ENCODE measurements at regions not wholly inside any gene's neighbourhood (a gene's known extent, or its start where the extent isn't known, plus 50 kb on each side); places are given as distances from the start of the nearest gene placed in this dataset.
"Not testable (repeated sequence)": the region's sequence is repeated elsewhere in the genome, so short reads cannot be mapped to it uniquely, and the experiment has no call there.

DNA sequence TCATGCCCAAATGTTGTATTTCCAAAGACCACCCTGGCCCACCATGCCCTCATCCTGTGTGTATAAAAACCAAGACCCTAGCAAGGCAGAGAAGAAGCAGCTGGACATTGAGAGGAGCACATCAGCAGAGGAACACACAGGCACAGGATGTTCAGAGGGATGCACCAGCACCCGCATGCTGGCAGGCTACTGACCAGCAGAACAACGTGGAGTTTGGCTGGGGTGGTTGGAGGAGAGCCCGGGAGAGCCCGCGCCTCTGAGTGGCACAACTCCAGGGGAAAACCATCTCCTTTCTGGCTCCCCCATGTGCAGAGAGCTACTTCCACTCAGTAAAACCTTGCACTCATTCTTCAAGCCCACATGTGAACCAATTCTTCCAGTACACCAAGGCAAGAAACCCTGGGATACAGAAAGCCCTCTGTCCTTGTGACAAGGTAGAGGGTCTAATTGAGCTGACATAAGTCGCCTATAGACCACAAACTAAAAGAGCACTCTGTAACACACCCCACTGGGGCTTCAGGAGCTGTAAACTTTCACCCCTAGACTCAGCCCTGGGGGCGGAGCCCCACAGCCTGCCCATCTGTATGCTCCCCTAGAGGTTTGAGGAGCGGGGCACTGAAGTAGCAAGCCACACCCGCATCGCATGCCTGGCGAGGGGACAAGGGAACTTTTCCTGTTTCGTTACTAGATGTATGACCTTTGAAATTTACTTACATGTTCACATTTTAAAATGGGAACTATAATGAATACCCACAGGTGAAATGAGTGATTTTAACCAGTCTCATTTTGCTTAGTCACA, 831.5 kb upstream of the CITED2 start:
- no peaks in the 10 kb centered on the region for H3K36me3 Mint-ChIP-seq (ENCODE audit: low read depth)
- DNase-seq (no peak), ATAC-seq (no peak)
- POLR2A ChIA-PET, result no interaction called here
- CTCF ChIA-PET, result no interaction called here
- no peaks in the 10 kb centered on the region for H3K4me1 Mint-ChIP-seq (ENCODE audit: low read depth)
- no peaks in the 10 kb centered on the region for H3K9me3 Mint-ChIP-seq (ENCODE audit: insufficient read depth)
- no peak overlapping the region for H3K27ac Mint-ChIP-seq
- H3K4me3 Mint-ChIP-seq, result no peak overlapping the region
- H3K27me3 Mint-ChIP-seq (ENCODE audit: low read depth), result no peaks in the 10 kb centered on the region

GRCh38 chr6:140204154-140204553, 829.7 kb upstream of the CITED2 start:
- no peak overlapping the region for H3K4me3 Mint-ChIP-seq
- H3K36me3 Mint-ChIP-seq (ENCODE audit: low read depth), result no peaks in the 10 kb centered on the region
- H3K27ac Mint-ChIP-seq, result no peak overlapping the region
- CTCF ChIA-PET, result no interaction called here
- H3K4me1 Mint-ChIP-seq (ENCODE audit: low read depth), result no peaks in the 10 kb centered on the region
- ATAC-seq (no peak), DNase-seq (no peak)
- POLR2A ChIA-PET, result no interaction called here
- no peaks in the 10 kb centered on the region for H3K9me3 Mint-ChIP-seq (ENCODE audit: insufficient read depth)
- H3K27me3 Mint-ChIP-seq (ENCODE audit: low read depth), result no peaks in the 10 kb centered on the region

DNA sequence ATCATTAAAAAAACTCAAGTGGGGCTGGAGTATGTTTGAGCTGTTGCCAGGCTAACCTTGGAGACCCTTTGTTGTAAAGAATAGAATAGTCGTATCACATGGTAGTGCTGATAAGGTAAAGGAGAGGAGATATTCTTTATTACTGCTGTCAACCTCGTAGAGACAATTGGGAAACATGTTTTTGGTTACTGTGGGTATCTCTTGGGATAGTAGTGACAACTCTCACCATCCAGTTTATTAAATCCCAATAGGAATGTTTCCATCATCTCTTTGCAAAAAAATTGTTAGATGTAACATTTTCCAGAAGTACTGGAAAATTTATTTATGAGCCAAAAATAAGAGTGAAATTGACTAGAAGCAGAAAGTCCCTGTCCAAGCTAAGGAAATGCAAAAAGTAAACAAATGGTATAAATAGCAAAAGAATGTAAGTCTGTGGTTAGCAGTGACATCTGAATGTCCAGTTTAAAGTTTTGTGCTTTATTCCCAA, 829.3 kb upstream of the CITED2 start:
- DNase-seq, result no peak
- ATAC-seq, result no peak
- no peak overlapping the region for H3K4me3 Mint-ChIP-seq
- H3K36me3 Mint-ChIP-seq (ENCODE audit: low read depth), result no peaks in the 10 kb centered on the region
- H3K4me1 Mint-ChIP-seq (ENCODE audit: low read depth), result no peaks in the 10 kb centered on the region
- H3K27me3 Mint-ChIP-seq (ENCODE audit: low read depth), result no peaks in the 10 kb centered on the region
- POLR2A ChIA-PET, result no interaction called here
- no peak overlapping the region for H3K27ac Mint-ChIP-seq
- no peaks in the 10 kb centered on the region for H3K9me3 Mint-ChIP-seq (ENCODE audit: insufficient read depth)
- CTCF ChIA-PET, result no interaction called here

DNA sequence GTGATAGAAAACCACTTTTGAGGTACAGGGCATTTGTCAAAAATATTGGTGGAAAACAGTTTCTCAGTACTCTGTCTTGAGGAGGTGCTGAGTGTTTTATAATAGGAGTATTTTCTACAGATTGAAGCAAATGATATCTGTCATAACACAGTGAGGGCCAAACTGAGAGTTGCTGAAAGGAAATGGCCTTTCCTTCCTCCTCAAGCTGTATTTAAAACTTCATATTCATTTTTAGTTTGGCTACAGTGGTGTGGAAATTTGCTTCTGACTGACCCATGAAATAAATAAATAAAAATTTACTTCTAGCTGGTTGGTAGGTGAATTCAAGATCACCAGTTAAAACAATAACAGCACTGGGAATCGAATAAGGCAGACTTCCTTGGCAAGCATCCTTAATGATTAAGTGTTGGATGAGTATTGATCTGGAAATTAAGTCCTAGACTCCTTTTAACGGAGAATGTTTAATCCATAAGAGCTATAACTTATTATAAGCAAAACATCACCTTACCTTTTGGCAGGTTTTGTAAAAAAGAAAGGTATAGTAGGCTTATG, 828.6 kb upstream of the CITED2 start:
- ChIA-PET CTCF (no interaction called here), POLR2A (no interaction called here)
- DNase-seq (no peak), ATAC-seq (no peak)
- Mint-ChIP-seq H3K9me3 (ENCODE audit: insufficient read depth) (no peaks in the 10 kb centered on the region), H3K4me3 (no peak overlapping the region), H3K27me3 (ENCODE audit: low read depth) (no peaks in the 10 kb centered on the region), H3K27ac (no peak overlapping the region), H3K36me3 (ENCODE audit: low read depth) (no peaks in the 10 kb centered on the region), H3K4me1 (ENCODE audit: low read depth) (no peaks in the 10 kb centered on the region)

GRCh38 chr6:140201787-140202458, 827.5 kb upstream of the CITED2 start:
- Mint-ChIP-seq H3K9me3 (ENCODE audit: insufficient read depth) (no peaks in the 10 kb centered on the region), H3K4me1 (ENCODE audit: low read depth) (no peaks in the 10 kb centered on the region), H3K27ac (no peak overlapping the region), H3K4me3 (no peak overlapping the region), H3K36me3 (ENCODE audit: low read depth) (no peaks in the 10 kb centered on the region), H3K27me3 (ENCODE audit: low read depth) (no peaks in the 10 kb centered on the region)
- ATAC-seq, result no peak
- no peak for DNase-seq
- CTCF ChIA-PET, result no interaction called here
- POLR2A ChIA-PET, result no interaction called here

DNA sequence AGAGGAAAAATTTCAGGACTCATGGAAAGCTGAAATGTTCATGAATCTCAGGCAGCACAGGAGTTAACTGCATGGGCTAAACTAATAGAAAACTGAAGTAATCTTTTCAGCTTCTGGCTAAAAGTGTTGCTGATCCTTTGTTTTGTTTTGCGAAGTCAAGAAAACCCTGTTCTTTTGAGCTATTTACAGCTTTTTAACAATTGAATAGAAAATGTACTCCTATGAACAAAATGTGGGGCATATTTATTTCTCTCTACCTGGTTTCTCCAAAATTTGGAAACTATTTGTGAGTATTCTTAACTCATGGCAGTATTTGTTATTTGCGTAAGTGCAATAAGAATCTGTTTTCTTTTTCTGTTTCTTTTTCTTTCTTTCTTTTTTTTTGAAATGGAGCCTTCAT, 818.8 kb upstream of the CITED2 start:
- H3K4me3 Mint-ChIP-seq, result no peak overlapping the region
- ATAC-seq (no peak), DNase-seq (no peak)
- H3K36me3 Mint-ChIP-seq (ENCODE audit: low read depth), result no peaks in the 10 kb centered on the region
- H3K27ac Mint-ChIP-seq, result no peak overlapping the region
- peaks cover 24% of the 10 kb centered on the region for H3K9me3 Mint-ChIP-seq (ENCODE audit: insufficient read depth)
- POLR2A ChIA-PET, result no interaction called here
- no peaks in the 10 kb centered on the region for H3K4me1 Mint-ChIP-seq (ENCODE audit: low read depth)
- H3K27me3 Mint-ChIP-seq (ENCODE audit: low read depth), result no peaks in the 10 kb centered on the region
- CTCF ChIA-PET, result no interaction called here

GRCh38 chr6:140192018-140192417, 817.6 kb upstream of the CITED2 start:
- POLR2A ChIA-PET, result interaction anchor here (0.6 kb wide), 1 partner anchor 582 kb away, joined by 3 read pairs; no protein-coding TSS in a partner anchor
- H3K36me3 Mint-ChIP-seq (ENCODE audit: low read depth), result no peaks in the 10 kb centered on the region
- DNase-seq (no peak), ATAC-seq (no peak)
- no peak overlapping the region for H3K27ac Mint-ChIP-seq
- H3K9me3 Mint-ChIP-seq (ENCODE audit: insufficient read depth), result peaks cover 24% of the 10 kb centered on the region
- H3K4me3 Mint-ChIP-seq, result no peak overlapping the region
- H3K4me1 Mint-ChIP-seq (ENCODE audit: low read depth), result no peaks in the 10 kb centered on the region
- CTCF ChIA-PET, result no interaction called here
- H3K27me3 Mint-ChIP-seq (ENCODE audit: low read depth), result no peaks in the 10 kb centered on the region

- H3K4me3 Mint-ChIP-seq; H3K4me1 Mint-ChIP-seq (ENCODE audit: low read depth); CTCF ChIA-PET; POLR2A ChIA-PET; ATAC-seq; H3K36me3 Mint-ChIP-seq (ENCODE audit: low read depth); H3K27ac Mint-ChIP-seq; H3K27me3 Mint-ChIP-seq (ENCODE audit: low read depth); DNase-seq: not testable (repeated sequence)
- peaks cover 24% of the 10 kb centered on the region for H3K9me3 Mint-ChIP-seq (ENCODE audit: insufficient read depth)
These were observed 814.8 kb upstream of the CITED2 start for GRCh38 chr6:140189263-140189662.

DNA sequence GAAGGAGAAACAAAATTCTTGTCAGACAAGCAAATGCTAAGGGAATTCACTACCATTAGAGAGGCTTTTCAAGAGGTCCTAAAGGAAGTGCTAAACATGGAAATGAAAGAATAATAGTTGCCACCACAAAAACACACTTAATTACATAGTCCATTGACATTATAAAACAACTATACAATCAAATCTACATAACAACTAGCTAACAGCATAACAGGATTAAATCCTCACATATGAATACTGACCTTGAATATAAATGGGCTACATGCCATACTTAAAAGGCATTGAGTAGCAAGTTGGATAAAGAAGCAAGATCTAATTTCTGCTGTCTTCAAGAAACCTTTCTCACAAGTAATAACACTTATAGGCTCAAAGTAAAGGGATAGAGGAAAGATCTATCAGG, 811.5 kb upstream of the CITED2 start:
- ChIA-PET POLR2A (no interaction called here), CTCF (no interaction called here)
- Mint-ChIP-seq H3K36me3 (ENCODE audit: low read depth) (no peaks in the 10 kb centered on the region), H3K27me3 (ENCODE audit: low read depth) (no peaks in the 10 kb centered on the region), H3K9me3 (ENCODE audit: insufficient read depth) (peaks cover 10% of the 10 kb centered on the region), H3K4me3 (no peak overlapping the region), H3K27ac (no peak overlapping the region), H3K4me1 (ENCODE audit: low read depth) (no peaks in the 10 kb centered on the region)
- ATAC-seq, result no peak
- DNase-seq, result no peak

DNA sequence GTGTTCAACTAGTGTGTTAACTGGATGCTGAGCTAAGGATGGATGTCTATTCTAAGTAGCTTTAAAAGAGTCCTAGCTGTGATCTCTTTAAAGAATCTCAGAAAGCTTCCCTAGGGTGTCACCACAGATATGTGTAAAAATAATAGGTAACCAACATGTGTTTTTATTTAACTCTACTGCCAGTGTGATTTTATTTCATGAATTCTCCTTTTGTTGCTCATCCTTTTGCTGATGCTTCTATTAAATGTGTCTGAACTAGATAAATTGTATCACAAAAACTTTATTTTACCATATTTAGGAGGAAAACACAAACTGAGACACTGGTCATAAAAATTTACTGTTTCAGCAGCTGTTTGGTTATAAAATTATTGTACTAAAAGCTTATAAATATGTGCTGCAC, 809.4 kb upstream of the CITED2 start:
- H3K27me3 Mint-ChIP-seq (ENCODE audit: low read depth), result no peaks in the 10 kb centered on the region
- no peaks in the 10 kb centered on the region for H3K9me3 Mint-ChIP-seq (ENCODE audit: insufficient read depth)
- ChIA-PET POLR2A (no interaction called here), CTCF (no interaction called here)
- H3K36me3 Mint-ChIP-seq (ENCODE audit: low read depth), result no peaks in the 10 kb centered on the region
- H3K27ac Mint-ChIP-seq, result no peak overlapping the region
- DNase-seq (no peak), ATAC-seq (no peak)
- no peaks in the 10 kb centered on the region for H3K4me1 Mint-ChIP-seq (ENCODE audit: low read depth)
- H3K4me3 Mint-ChIP-seq, result no peak overlapping the region

- no peak overlapping the region for H3K27ac Mint-ChIP-seq
- DNase-seq (no peak), ATAC-seq (no peak)
- no peaks in the 10 kb centered on the region for H3K36me3 Mint-ChIP-seq (ENCODE audit: low read depth)
- no peaks in the 10 kb centered on the region for H3K4me1 Mint-ChIP-seq (ENCODE audit: low read depth)
- POLR2A ChIA-PET, result no interaction called here
- H3K4me3 Mint-ChIP-seq, result no peak overlapping the region
- H3K27me3 Mint-ChIP-seq (ENCODE audit: low read depth), result no peaks in the 10 kb centered on the region
- H3K9me3 Mint-ChIP-seq (ENCODE audit: insufficient read depth), result no peaks in the 10 kb centered on the region
- CTCF ChIA-PET, result no interaction called here
These were observed 808.4 kb upstream of the CITED2 start for GRCh38 chr6:140182821-140183220.

GRCh38 chr6:140181876-140182275, 807.4 kb upstream of the CITED2 start:
- ATAC-seq, result no peak
- DNase-seq, result no peak
- Mint-ChIP-seq H3K27ac (no peak overlapping the region), H3K27me3 (ENCODE audit: low read depth) (no peaks in the 10 kb centered on the region), H3K36me3 (ENCODE audit: low read depth) (no peaks in the 10 kb centered on the region), H3K4me3 (no peak overlapping the region), H3K4me1 (ENCODE audit: low read depth) (no peaks in the 10 kb centered on the region), H3K9me3 (ENCODE audit: insufficient read depth) (no peaks in the 10 kb centered on the region)
- CTCF ChIA-PET, result no interaction called here
- POLR2A ChIA-PET, result no interaction called here

Data from activated CD8-positive, alpha-beta T cell treated with anti-CD3 and anti-CD28 coated beads, Interleukin-2, amount 10 ng/mL, durations not matched to agents 7 days and 5 days (primary cell).